Heart right ventricle (tissue), 16 donors: ENCODE measurements at regions not wholly inside any gene's neighbourhood (a gene's known extent, or its start where the extent isn't known, plus 50 kb on each side); places are given as distances from the start of the nearest gene placed in this dataset.

Experiments used
- ATAC-seq, 8 donors: fragments of 200-7000 bp; cut with Tn5 transposase; one replicate each; pipeline ENCODE4 v1.9.1; 2020; ENCODE audit warnings: mild to moderate bottlenecking in 8 of 8, moderate library complexity in 8 of 8, moderate number of reproducible peaks in 1 of 8
- DNase-seq, 2 donors: peaks; one replicate each; pipeline ENCODE4 v3.0.0-alpha.2; 2020
- H3K27ac ChIP-seq, 10 donors: fragments of 200-600 bp; sonication (generic) in 2 of 10; one replicate each; pipeline versions ENCODE4 v1.5.0 to v1.8.0; 2020 to 2022; ENCODE audit warnings: mild to moderate bottlenecking in 3 of 10
- H3K27me3 ChIP-seq, 7 donors: fragments of 200-600 bp; one replicate each; pipeline ENCODE4 v1.8.0; 2021 to 2022; ENCODE audit warnings: mild to moderate bottlenecking in 2 of 7
- H3K36me3 ChIP-seq, 9 donors: fragments of 200-600 bp; sonication (generic) in 1 of 9; one replicate each; pipeline versions ENCODE4 v1.5.0 to v1.8.0; 2020 to 2022; ENCODE audit warnings: mild to moderate bottlenecking in 2 of 9
- H3K4me1 ChIP-seq, 9 donors: fragments of 200-600 bp; sonication (generic) in 1 of 9; one replicate each; pipeline versions ENCODE4 v1.5.0 to v1.8.0; 2020 to 2022; ENCODE audit warnings: mild to moderate bottlenecking in 4 of 9
- H3K4me3 ChIP-seq, 10 donors: fragments of 200-600 bp; sonication (generic) in 2 of 10; one replicate each; pipeline versions ENCODE4 v1.5.0 to v1.8.0; 2020 to 2022; ENCODE audit warnings: mild to moderate bottlenecking in 7 of 10, moderate library complexity in 2 of 10
- H3K9me3 ChIP-seq, 11 donors: fragments of 200-600 bp in 10 of 11; sonication (generic) in 2 of 11; one replicate each; pipeline versions ENCODE4 v1.5.0 to v1.8.0; 2013 to 2022; ENCODE audit warnings: mild to moderate bottlenecking in 2 of 11, control low read depth in 1 of 11, moderate library complexity in 1 of 11
- CTCF ChIP-seq, 9 donors: fragments of 200-600 bp; sonication (generic) in 2 of 9; IDR thresholded peaks; one replicate each; pipeline versions ENCODE4 v1.5.0 to v1.8.0; 2021 to 2022; ENCODE audit warnings: antibody characterized with exemption in 9 of 9, mild to moderate bottlenecking in 5 of 9, moderate library complexity in 1 of 9
- WGBS, 2 donors: extraction: QIAGEN DNeasy Blood & Tissue Kit; methylation state at CpG; one replicate each; pipeline ENCODE4 v1.1.7; 2013; ENCODE audit warnings: inconsistent platforms in 1 of 2; 5-methylcytosine and 5-hydroxymethylcytosine counted together
- intact Hi-C, 10 donors: fragments of 100-400 bp; cut with DNase I; formaldehyde crosslinking; loops; one replicate each; pipeline versions ENCODE4 v1.11.1 to v1.14.2; 2022
- donor health status: Arrhythmogenic right ventricular cardiomyopathy.
- donor health status: ischemic (EF 13 %, LVEDD 7.1; RV severe dilation, severe dysfunction).
- donor health status: healthy with polysubstance abuse.
- donor health status: DM: no; HTN: yes; CAD: no.
- donor health status: DM: no; HTN: no; CAD: no.
- donor health status: ischemic (EF 25% LVEDD 6.9; RV normal size, moderate dysfunction).
- donor health status: ischemic (EF 25% LVEDD 5.7; RV mildly dilated, moderate dysfunction).
- donor health status: healthy.
- donor health status: DM: yes; HTN: yes; CAD: no.
- donor health status: Ischemic cardiomyopathy.
- donor health status: ischemic (EF 35%, LVEDD 5.7; RV mildly dilated, moderate dysfunction).
- donor health status: nonischemic (EF 11% LVEDD 7.7; RV severe dilation, severe dysfunction).
- donor health status: DM: yes; HTN: yes; CAD: no.
- donor health status: PGD.
- donor health status: ischemic (EF 29% LVEDD 5.4; RV normal size, mild dysfunction).
- donor health status: nonischemic (EF 23%, LVEDD 6.1; RV moderate dilation, normal function).

- intact Hi-C loops: no loop called here
- Histone ChIP-seq H3K9me3 (no peaks in the 10 kb centered on the region), H3K27me3 (no peaks in the 10 kb centered on the region), H3K4me3 (no peak overlapping the region), H3K36me3 (no peaks in the 10 kb centered on the region), H3K4me1 (peaks cover 0 to 6% (median under 1%) of the 10 kb centered on the region in 9 donors), H3K27ac (no peak overlapping the region)
- no peak for DNase-seq
- TF ChIP-seq CTCF (IDR thresholded peaks at IDR 0.05): no peak
- WGBS, 2 donors: 80 to 85% methylated on average over 4 of the region's 4 CpGs
- ATAC-seq: peak in 1 of 8 donors; percentile 56
These were observed 553.2 kb downstream of the DTWD2 start for GRCh38 chr5:118435131-118435530.

- Histone ChIP-seq H3K27me3 (no peaks in the 10 kb centered on the region), H3K27ac (no peak overlapping the region), H3K9me3 (no peaks in the 10 kb centered on the region), H3K36me3 (no peaks in the 10 kb centered on the region), H3K4me3 (no peak overlapping the region), H3K4me1 (peaks cover 0 to under 1% (median 0%) of the 10 kb centered on the region in 9 donors)
- 73 to 87% methylated on average over 2 of the region's 2 CpGs for WGBS, 2 donors
- intact Hi-C loops: no loop called here
- DNase-seq (no peak), ATAC-seq (no peak)
- TF ChIP-seq CTCF (IDR thresholded peaks at IDR 0.05): no peak
These were observed 553.8 kb downstream of the DTWD2 start for GRCh38 chr5:118434522-118434921.

- H3K27me3 ChIP-seq: no peaks in the 10 kb centered on the region
These were observed 558.3 kb downstream of the DTWD2 start for GRCh38 chr5:118430076-118430475.

GRCh38 chr5:118407958-118408357 is 580.4 kb downstream of the DTWD2 start:
- H3K4me3 ChIP-seq: no peak overlapping the region
- peak overlapping the region in 2 of 10 donors; percentile 14 to 47 for H3K27ac ChIP-seq
- H3K27me3 ChIP-seq: no peaks in the 10 kb centered on the region
- H3K9me3 ChIP-seq: no peaks in the 10 kb centered on the region
- no peaks in the 10 kb centered on the region for H3K36me3 ChIP-seq
- peaks cover 0 to 24% (median 8%) of the 10 kb centered on the region in 9 donors for H3K4me1 ChIP-seq
- no peak for DNase-seq
- no peak for TF ChIP-seq CTCF (IDR thresholded peaks at IDR 0.05)
- peak in 6 of 8 donors; percentile 22 to 77 (median 47) for ATAC-seq
- intact Hi-C loops: no loop called here

More at GRCh38 chr5:118430076-118430475, 558.3 kb downstream of the DTWD2 start:
- no peak overlapping the region for H3K4me3 ChIP-seq
- WGBS, 2 donors: 95 to 99% methylated on average over 2 of the region's 2 CpGs
- TF ChIP-seq CTCF (IDR thresholded peaks at IDR 0.05): no peak
- intact Hi-C loops: no loop called here
- no peaks in the 10 kb centered on the region for H3K36me3 ChIP-seq
- peaks cover 0 to 15% (median 5%) of the 10 kb centered on the region in 11 donors for H3K9me3 ChIP-seq
- ATAC-seq (no peak), DNase-seq (no peak)
- H3K4me1 ChIP-seq: no peaks in the 10 kb centered on the region
- H3K27ac ChIP-seq: no peak overlapping the region
